ENCODE measurements at regions not wholly inside any gene's neighbourhood (a gene's known extent, or its start where the extent isn't known, plus 50 kb on each side); places are given as distances from the start of the nearest gene placed in this dataset.

DNA sequence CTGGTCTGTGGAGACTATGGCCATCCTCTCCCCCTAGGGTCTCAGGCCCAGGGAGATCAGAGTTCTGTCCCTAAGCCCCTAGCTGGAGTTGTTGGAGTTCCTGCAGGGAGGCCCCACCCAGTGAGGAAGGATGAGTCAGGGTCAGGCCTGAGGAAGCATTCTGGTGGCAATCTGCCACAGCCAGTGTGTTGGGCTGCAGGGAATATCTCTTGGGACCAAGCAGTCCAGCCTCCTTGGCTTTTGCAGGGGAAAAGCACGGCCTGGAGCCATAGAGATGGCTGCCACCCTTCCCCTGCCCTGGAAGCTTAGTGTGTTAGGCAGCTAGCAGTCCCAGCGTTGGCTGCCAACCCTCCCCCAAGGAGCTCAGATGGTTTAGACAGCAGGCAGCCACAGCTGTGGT, 202.4 kb downstream of the RTL9 start:
- Histone ChIP-seq H3K9me3 (peaks cover 13% of the 10 kb centered on the region; the same call in 1 of the 2 replicates), H3K9me2 (no peaks in the 10 kb centered on the region), H3K27me3 (ENCODE audit: insufficient read depth) (no peaks in the 10 kb centered on the region), H3K4me1 (ENCODE audit: control insufficient read depth in 1 of 2, insufficient read depth in 2 of 2, low read depth in 1 of 2, low read length in 1 of 2) (no peaks in the 10 kb centered on the region), H3K36me3 (replicated peaks in 1 of 2; ENCODE audit: control insufficient read depth in 1 of 2, insufficient read depth in 2 of 2, low read length in 1 of 2) (no peaks in the 10 kb centered on the region), H3K9ac (no peak overlapping the region), H3K79me2 (ENCODE audit: insufficient read depth) (no peaks in the 10 kb centered on the region), H3F3A (replicated peaks; ENCODE audit: insufficient read depth) (no peaks in the 10 kb centered on the region), H4K20me1 (ENCODE audit: insufficient read depth) (no peaks in the 10 kb centered on the region), H2AFZ (ENCODE audit: low read depth) (no peak overlapping the region), H3K27ac (ENCODE audit: low read depth in 2 of 2, low read length in 1 of 2) (no peak overlapping the region), H3K4me3 (ENCODE audit: low read depth in 2 of 2, low read length in 1 of 2) (no peak overlapping the region), H3K4me2 (no peak overlapping the region)
- TF ChIP-seq RFX5 (IDR thresholded peaks at IDR 0.05; ENCODE audit: low read length) (no peak), MEF2A (IDR thresholded peaks at IDR 0.05; ENCODE audit: borderline replicate concordance, low read depth) (no peak), TCF12 (IDR thresholded peaks at IDR 0.05) (no peak), GABPA (IDR thresholded peaks at IDR 0.05; ENCODE audit: low read depth) (no peak), FOXM1 (IDR thresholded peaks at IDR 0.05; ENCODE audit: low read depth) (no peak), SMC3 (IDR thresholded peaks at IDR 0.05; ENCODE audit: low read depth, low read length) (no peak)
- TF ChIP-seq, protein P1, sequence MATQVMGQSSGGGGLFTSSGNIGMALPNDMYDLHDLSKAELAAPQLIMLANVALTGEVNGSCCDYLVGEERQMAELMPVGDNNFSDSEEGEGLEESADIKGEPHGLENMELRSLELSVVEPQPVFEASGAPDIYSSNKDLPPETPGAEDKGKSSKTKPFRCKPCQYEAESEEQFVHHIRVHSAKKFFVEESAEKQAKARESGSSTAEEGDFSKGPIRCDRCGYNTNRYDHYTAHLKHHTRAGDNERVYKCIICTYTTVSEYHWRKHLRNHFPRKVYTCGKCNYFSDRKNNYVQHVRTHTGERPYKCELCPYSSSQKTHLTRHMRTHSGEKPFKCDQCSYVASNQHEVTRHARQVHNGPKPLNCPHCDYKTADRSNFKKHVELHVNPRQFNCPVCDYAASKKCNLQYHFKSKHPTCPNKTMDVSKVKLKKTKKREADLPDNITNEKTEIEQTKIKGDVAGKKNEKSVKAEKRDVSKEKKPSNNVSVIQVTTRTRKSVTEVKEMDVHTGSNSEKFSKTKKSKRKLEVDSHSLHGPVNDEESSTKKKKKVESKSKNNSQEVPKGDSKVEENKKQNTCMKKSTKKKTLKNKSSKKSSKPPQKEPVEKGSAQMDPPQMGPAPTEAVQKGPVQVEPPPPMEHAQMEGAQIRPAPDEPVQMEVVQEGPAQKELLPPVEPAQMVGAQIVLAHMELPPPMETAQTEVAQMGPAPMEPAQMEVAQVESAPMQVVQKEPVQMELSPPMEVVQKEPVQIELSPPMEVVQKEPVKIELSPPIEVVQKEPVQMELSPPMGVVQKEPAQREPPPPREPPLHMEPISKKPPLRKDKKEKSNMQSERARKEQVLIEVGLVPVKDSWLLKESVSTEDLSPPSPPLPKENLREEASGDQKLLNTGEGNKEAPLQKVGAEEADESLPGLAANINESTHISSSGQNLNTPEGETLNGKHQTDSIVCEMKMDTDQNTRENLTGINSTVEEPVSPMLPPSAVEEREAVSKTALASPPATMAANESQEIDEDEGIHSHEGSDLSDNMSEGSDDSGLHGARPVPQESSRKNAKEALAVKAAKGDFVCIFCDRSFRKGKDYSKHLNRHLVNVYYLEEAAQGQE (IDR thresholded peaks at IDR 0.05; ENCODE audit: low read depth, low read length), result no peak
- ChIA-PET CTCF (no interaction called here), POLR2A (no interaction called here)
- WGBS (ENCODE audit: low lambda C conversion rate), result 17% methylated on average over 1 of the region's 2 CpGs
- DNase-seq, result no peak

DNA sequence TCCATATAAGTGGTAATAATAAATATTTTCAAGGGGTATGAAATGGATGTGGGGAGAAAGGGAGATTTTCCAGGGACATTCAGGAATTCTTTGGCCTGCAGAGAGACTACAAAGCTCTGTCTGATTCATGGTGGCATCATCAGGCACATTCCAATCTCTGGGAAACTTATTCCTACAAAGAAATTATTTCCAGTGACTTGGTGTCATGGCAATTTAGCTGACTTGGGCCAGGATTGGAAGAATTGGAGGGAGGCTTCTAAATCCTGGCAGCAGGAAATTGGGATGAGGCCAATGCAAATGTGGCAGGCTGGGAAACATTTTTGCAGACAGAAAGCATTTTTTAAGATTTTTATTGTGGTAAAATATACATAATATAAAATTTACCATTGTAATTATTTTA, 204.6 kb downstream of the RTL9 start:
- TF ChIP-seq NFIC (IDR thresholded peaks at IDR 0.05; ENCODE audit: borderline replicate concordance), result no peak
- TF ChIP-seq, protein P2, sequence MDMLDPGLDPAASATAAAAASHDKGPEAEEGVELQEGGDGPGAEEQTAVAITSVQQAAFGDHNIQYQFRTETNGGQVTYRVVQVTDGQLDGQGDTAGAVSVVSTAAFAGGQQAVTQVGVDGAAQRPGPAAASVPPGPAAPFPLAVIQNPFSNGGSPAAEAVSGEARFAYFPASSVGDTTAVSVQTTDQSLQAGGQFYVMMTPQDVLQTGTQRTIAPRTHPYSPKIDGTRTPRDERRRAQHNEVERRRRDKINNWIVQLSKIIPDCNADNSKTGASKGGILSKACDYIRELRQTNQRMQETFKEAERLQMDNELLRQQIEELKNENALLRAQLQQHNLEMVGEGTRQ (IDR thresholded peaks at IDR 0.05; ENCODE audit: borderline replicate concordance, low read depth, low read length), result no peak
- no peak for TF ChIP-seq SIN3A (IDR thresholded peaks at IDR 0.05; ENCODE audit: borderline replicate concordance, low read depth, low read length)
- no peak for TF ChIP-seq CHD2 (IDR thresholded peaks at IDR 0.05; ENCODE audit: low read length, partially characterized antibody)
- TF ChIP-seq, protein P3, sequence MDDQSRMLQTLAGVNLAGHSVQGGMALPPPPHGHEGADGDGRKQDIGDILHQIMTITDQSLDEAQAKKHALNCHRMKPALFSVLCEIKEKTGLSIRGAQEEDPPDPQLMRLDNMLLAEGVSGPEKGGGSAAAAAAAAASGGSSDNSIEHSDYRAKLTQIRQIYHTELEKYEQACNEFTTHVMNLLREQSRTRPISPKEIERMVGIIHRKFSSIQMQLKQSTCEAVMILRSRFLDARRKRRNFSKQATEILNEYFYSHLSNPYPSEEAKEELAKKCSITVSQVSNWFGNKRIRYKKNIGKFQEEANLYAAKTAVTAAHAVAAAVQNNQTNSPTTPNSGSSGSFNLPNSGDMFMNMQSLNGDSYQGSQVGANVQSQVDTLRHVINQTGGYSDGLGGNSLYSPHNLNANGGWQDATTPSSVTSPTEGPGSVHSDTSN (IDR thresholded peaks at IDR 0.05), result no peak
- TF ChIP-seq POLR2AphosphoS5 (IDR thresholded peaks at IDR 0.05; ENCODE audit: low read depth, low read length), result no peak
- no peak for TF ChIP-seq FOSL2 (IDR thresholded peaks at IDR 0.05; ENCODE audit: borderline replicate concordance, low read depth)
- TF ChIP-seq EP300 (IDR thresholded peaks at IDR 0.05; ENCODE audit: borderline replicate concordance in 1 of 2, low read depth in 1 of 2, low read length in 1 of 2), result no peak
- TF ChIP-seq NRF1 (IDR thresholded peaks at IDR 0.05; ENCODE audit: low read depth, low read length), result no peak
- TF ChIP-seq FOXM1 (IDR thresholded peaks at IDR 0.05; ENCODE audit: low read depth), result no peak
- TF ChIP-seq, protein P4, sequence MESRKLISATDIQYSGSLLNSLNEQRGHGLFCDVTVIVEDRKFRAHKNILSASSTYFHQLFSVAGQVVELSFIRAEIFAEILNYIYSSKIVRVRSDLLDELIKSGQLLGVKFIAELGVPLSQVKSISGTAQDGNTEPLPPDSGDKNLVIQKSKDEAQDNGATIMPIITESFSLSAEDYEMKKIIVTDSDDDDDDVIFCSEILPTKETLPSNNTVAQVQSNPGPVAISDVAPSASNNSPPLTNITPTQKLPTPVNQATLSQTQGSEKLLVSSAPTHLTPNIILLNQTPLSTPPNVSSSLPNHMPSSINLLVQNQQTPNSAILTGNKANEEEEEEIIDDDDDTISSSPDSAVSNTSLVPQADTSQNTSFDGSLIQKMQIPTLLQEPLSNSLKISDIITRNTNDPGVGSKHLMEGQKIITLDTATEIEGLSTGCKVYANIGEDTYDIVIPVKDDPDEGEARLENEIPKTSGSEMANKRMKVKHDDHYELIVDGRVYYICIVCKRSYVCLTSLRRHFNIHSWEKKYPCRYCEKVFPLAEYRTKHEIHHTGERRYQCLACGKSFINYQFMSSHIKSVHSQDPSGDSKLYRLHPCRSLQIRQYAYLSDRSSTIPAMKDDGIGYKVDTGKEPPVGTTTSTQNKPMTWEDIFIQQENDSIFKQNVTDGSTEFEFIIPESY (IDR thresholded peaks at IDR 0.05; ENCODE audit: borderline replicate concordance, low read depth), result no peak
- no peak for TF ChIP-seq RXRA (IDR thresholded peaks at IDR 0.05; ENCODE audit: borderline replicate concordance, low read depth)
- TF ChIP-seq TEAD4 (IDR thresholded peaks at IDR 0.05; ENCODE audit: borderline replicate concordance, insufficient read depth), result no peak
- no peak for TF ChIP-seq GATA2 (CRISPR knock-in tag; IDR thresholded peaks at IDR 0.05)
- no peak for TF ChIP-seq ELF1 (IDR thresholded peaks at IDR 0.05)
- no peak for TF ChIP-seq FOXJ3 (CRISPR knock-in tag; IDR thresholded peaks at IDR 0.05)
- TF ChIP-seq TAF1 (IDR thresholded peaks at IDR 0.05; ENCODE audit: borderline replicate concordance, low read depth, low read length), result no peak
- no peak for TF ChIP-seq EZH2phosphoT487 (IDR thresholded peaks at IDR 0.05; ENCODE audit: borderline replicate concordance, low read depth)
- Histone ChIP-seq H3K9me3 (0 out of 2 replicates have a peak, but pooled peaks cover 4% of the 10 kb centered on the region), H3K9ac (no peak overlapping the region), H3F3A (replicated peaks; ENCODE audit: insufficient read depth) (no peaks in the 10 kb centered on the region), H4K20me1 (ENCODE audit: insufficient read depth) (no peaks in the 10 kb centered on the region), H2AFZ (ENCODE audit: low read depth) (no peak overlapping the region), H3K4me3 (ENCODE audit: low read depth in 2 of 2, low read length in 1 of 2) (no peak overlapping the region), H3K36me3 (replicated peaks in 1 of 2; ENCODE audit: control insufficient read depth in 1 of 2, insufficient read depth in 2 of 2, low read length in 1 of 2) (no peaks in the 10 kb centered on the region), H3K27me3 (ENCODE audit: insufficient read depth) (no peaks in the 10 kb centered on the region), H3K9me2 (no peaks in the 10 kb centered on the region), H3K27ac (ENCODE audit: low read depth in 2 of 2, low read length in 1 of 2) (peak overlapping the region in 1 of 2 experiments; percentile 12; a peak in 1 of 4 replicates), H3K4me2 (no peak overlapping the region), H3K79me2 (ENCODE audit: insufficient read depth) (no peaks in the 10 kb centered on the region), H3K4me1 (ENCODE audit: control insufficient read depth in 1 of 2, insufficient read depth in 2 of 2, low read depth in 1 of 2, low read length in 1 of 2) (no peaks in the 10 kb centered on the region)
- ChIA-PET POLR2A (no interaction called here), CTCF (no interaction called here)
- no peak for DNase-seq
